SK-MEL-5 (cell line): ENCODE measurements at regions not wholly inside any gene's neighbourhood (a gene's known extent, or its start where the extent isn't known, plus 50 kb on each side); places are given as distances from the start of the nearest gene placed in this dataset.
A peak's percentile ranks its signal among the peaks of the same experiment; 100 is the strongest.

Source experiments
- DNase-seq: peaks from one replicate; pipeline ENCODE4 v3.0.0-alpha.2; 2016; ENCODE audit warnings: low read depth, low spot score
- in situ Hi-C: cut with HindIII; loops from 2 replicates; pipeline ENCODE4 v1.10.0; 2016; ENCODE audit warnings: low sequenced_read_pairs, high pct_unique_total_duplicates, low pct_unique_long_range_greater_than_20kb

GRCh38 chr9:92187989-92188714 lies 72.9 kb upstream of the SPTLC1 start:
- DNase-seq = no peak
- in situ Hi-C loops = no loop called here

- DNase-seq = no peak
- in situ Hi-C loops = no loop called here
Measured at GRCh38 chr9:92187390-92187789, 72.2 kb upstream of the SPTLC1 start.

DNA sequence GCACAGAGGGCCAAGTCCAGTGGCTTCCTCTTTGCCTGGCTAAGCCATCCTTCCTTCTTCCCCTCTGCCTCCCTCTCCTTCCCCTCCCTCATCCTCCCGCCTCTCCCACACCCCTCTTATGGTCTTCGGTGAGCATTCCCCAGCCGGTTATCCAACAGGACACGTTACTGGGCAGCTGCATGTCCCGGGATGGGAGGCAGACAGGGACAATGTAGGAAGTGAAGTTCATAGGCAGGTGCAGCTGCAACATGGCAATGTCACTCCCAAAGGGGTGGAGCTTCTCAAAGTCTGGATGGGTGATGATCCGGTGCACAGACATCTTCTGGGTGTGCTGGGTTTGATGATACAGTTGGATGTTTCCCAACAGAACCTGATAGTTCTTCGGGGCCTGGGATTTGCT lies 71.4 kb upstream of the SPTLC1 start:
- DNase-seq = no peak
- in situ Hi-C loops = no loop called here

DNA sequence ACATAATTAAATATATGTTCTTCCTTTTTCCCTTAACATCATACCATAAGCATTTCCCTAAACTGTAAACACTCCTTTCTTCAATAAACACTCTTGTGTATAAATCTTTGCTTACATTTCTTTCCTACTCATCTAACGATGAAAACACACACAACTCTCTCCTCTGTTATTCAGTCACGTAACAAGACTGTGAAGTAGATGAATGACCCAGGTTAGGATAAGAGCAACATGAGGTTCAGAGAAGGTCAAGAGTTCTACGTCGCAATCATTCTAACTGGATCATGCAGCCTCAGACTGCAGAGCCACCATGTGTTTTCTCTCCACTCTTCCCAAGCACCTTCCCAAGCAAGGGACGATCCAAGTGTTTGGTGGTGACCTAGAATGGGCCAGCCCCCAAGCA lies 70.5 kb upstream of the SPTLC1 start:
- in situ Hi-C loops = no loop called here
- DNase-seq = no peak

DNA sequence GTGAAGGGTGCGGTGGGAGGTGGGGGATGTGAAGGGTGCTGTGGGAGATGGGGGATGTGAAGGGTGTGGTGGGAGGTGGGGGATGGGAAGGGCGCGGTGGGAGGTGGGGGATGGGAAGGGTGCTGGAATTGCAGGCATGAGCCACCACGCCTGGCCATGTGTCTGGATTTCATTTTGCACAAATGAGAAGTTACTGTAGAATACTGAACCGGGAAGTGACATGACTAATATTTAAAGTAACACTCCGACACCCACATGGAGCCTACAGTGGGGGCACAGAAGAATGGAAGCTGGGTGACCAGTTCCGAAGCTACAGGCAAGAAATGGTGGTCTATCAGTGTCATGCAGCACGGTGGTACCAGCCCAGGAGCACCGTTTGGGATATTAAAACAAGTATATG lies 69.9 kb upstream of the SPTLC1 start:
- in situ Hi-C loops = no loop called here

DNA sequence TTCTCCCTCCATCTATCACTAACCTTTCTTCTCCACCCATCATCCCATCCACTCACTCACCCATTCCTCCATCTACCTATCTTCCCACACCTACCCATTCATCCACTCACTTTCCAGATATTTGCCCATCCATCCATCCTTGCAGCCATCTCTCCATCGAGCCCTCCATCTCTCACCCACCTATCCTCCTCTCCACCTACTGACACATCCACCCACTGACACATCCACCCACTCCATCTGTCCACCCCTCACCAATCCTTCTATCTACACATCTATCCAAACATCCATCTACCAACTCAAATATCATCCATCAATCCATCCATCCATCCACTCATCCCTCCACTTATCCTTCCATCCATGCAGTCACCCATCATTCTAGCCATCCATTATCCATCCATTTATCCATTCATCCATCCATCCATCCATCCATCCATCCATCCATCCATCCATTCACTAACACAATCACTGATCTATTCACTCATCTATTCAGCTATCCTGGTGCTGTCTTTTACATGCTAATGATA lies 68.9 kb upstream of the SPTLC1 start:
- in situ Hi-C loops = no loop called here
- DNase-seq = no peak

More for the DNA sequence above, 69.9 kb upstream of the SPTLC1 start:
- DNase-seq = no peak

GRCh38 chr9:92183449-92183848 lies 68.2 kb upstream of the SPTLC1 start:
- in situ Hi-C loops = no loop called here
- DNase-seq = no peak

GRCh38 chr9:92181296-92181695 lies 66.1 kb upstream of the SPTLC1 start:
- in situ Hi-C loops = no loop called here
- DNase-seq = no peak

DNA sequence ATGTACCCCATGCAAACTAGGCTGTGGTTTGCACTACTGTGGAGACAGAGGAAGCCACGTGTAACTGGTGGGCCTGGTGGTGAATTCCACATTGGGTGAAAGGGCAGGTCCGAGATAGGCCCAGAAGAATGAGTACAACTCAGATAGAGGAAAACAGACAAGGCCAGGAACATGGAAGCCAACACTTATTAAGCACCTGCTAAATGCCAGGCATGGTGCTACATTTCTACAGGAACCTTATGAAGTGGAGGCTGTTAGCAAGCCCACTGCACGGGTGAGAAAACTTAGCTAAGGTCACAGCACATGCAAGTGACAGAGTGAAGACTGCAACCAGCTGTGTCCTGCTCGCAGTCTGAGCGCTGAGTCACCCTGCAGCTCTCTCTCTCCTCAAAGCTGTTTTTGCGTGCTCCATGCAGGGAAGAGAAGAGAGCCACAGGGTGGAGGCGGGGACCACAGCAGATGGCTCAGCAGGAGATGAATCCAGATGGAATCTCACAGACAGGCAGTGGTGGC lies 65.5 kb upstream of the SPTLC1 start:
- in situ Hi-C loops = no loop called here
- DNase-seq = no peak

DNA sequence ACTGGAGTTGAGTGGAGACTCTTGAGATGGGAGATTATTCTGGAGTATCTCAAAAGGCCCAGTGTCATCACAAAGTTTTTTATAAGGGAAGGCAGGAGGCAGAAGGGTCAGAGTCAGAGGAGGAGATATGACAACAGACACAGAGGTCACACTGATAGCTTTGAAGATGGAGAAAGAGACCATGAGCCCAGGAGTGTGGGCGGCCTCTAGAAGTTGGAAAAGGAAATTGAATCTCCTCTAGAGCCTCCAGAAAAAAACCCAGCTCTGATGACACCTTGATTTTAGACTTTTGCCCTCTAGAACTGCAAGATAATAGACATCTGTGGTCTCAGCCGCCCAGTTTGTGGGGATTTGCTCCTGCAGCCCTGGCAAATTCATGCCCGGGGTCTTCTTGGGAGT lies 64.8 kb upstream of the SPTLC1 start:
- DNase-seq = no peak

GRCh38 chr9:92179286-92180001 lies 64.2 kb upstream of the SPTLC1 start:
- in situ Hi-C loops = no loop called here

More for the DNA sequence above, 64.8 kb upstream of the SPTLC1 start:
- in situ Hi-C loops = no loop called here

DNA sequence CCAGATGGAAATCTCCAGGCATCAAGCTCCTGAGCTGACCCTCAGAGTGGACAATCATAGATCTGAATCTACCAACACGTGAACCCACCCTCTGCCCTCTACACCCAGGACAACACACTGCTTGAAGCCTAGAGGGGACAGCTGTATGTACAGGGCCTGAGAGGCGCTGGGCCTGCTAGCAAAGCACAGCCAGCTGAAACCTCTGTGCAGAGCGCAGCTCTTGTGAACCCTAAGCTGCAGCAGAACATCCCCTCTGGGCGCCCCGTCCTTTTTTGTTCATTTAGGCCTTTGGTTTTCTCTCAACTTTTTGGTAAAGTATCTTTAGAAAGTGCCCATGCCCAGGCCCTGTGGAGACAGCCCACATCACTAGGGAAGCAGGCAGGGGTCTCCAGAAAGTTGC lies 62.4 kb upstream of the SPTLC1 start:
- in situ Hi-C loops = no loop called here
- no peak for DNase-seq

More at GRCh38 chr9:92179286-92180001, 64.2 kb upstream of the SPTLC1 start:
- DNase-seq = no peak

DNA sequence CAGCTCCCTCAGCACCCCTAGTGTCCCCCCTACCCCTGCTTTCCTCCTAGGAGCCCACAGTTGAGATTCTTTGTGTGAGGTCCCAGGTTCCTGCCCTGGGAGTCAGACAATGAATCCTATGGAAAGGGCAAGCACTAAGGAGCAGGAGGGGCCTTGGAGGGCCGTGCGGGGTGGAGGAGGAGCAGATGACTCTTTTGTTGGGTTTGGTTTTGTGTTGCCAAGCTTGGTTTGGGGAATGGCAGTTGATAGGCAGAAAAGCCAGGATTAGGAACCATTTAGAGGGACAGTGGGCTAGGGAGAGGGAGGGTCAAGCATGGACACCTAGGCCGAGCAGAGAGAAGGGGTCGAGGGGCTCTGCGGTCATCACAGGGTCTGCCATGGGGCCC lies 61.6 kb upstream of the SPTLC1 start:
- in situ Hi-C loops = no loop called here
- DNase-seq = no peak

DNA sequence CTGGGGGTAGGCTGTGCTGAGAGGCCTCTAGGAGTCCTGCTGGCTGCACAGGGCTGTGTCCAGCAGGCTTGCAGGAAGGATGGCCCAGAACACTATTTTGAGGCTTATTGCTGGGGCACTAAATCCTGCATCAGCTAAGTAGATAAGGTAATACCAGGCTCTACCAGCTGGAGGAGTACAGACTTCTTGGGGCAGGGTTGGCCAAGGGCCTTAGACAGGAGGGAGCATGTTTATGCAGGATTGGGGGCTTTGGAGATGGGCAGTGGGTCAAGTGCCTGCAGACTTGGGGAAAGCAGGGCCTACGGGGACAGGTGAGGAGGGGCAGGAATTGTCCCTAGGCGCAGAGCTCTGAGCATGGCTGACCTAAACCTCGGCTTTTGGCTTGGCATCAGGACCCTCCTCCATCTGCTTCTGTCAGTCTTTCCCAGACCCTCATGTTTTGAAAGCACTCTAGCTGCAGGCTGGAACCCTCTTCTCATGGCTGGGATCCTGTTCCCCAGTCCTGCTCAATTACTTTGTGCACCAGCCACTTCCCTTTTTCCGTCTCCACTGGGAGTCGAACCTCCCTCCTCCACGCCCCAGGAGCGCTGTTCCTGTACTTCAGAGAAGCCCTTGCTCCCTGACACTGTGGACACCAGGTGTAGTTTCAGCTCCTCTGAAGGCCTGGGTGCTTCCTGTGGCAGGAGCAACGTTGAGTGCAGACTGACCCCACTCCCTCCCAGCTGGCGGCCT lies 61.0 kb upstream of the SPTLC1 start:
- in situ Hi-C loops = no loop called here

GRCh38 chr9:92175441-92175840 lies 60.2 kb upstream of the SPTLC1 start:
- in situ Hi-C loops = no loop called here
- no peak for DNase-seq

More for the DNA sequence above, 61.0 kb upstream of the SPTLC1 start:
- DNase-seq = peak; percentile 38

- in situ Hi-C loops = no loop called here
- DNase-seq = no peak
Measured at GRCh38 chr9:92173318-92173717, 58.1 kb upstream of the SPTLC1 start.

DNA sequence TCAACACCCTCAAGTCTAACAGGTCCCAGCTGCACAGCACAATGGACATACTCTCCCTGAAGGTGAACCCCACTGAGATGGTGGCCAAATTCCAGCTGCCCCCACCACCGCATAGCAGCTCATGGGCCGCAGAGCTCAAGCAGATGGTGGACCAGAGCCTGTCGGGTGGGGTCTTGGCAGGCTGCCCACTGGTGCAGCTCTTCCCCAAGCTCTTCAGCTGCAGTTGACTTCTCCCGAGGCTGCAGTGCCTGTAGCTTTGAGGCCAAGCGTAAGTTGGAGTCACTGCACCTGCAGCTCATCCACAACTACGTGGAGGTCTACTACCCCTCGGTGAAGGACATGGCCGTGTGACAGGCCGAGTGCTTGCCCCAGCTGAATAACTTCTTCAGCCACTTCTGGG lies 56.6 kb upstream of the SPTLC1 start:
- no peak for DNase-seq
- in situ Hi-C loops = no loop called here

GRCh38 chr9:92171281-92171680 lies 56.1 kb upstream of the SPTLC1 start:
- DNase-seq = no peak
- in situ Hi-C loops = no loop called here
